Thyroid gland (tissue), 4 donors: ENCODE measurements at regions not wholly inside any gene's neighbourhood (a gene's known extent, or its start where the extent isn't known, plus 50 kb on each side); places are given as distances from the start of the nearest gene placed in this dataset.

ENCODE experiments used
- CTCF ChIP-seq, 6 experiments: fragments of 200-600 bp in 3 of 6; fragments of 450-650 bp in 3 of 6; sonication (generic) in 3 of 6; IDR thresholded peaks; one replicate each; pipeline ENCODE4 v1.5.1; 2016 to 2019; ENCODE audit warnings: antibody characterized with exemption in 6 of 6, mild to moderate bottlenecking in 2 of 6, inconsistent platforms in 1 of 6, moderate library complexity in 1 of 6
- POLR2A ChIP-seq, 2 donors: fragments of 450-650 bp; IDR thresholded peaks; one replicate each; pipeline ENCODE4 v1.6.1; 2017; ENCODE audit warnings: antibody characterized with exemption in 2 of 2, mild to moderate bottlenecking in 2 of 2, moderate library complexity in 1 of 2

GRCh38 chr15:62870216-62870615 is 172.3 kb upstream of the TPM1 start:
- no peak for TF ChIP-seq CTCF (IDR thresholded peaks at IDR 0.05)
- TF ChIP-seq POLR2A (IDR thresholded peaks at IDR 0.05) = no peak
